PC-9 (cell line): ENCODE measurements at regions not wholly inside any gene's neighbourhood (a gene's known extent, or its start where the extent isn't known, plus 50 kb on each side); places are given as distances from the start of the nearest gene placed in this dataset.

ENCODE experiments used
- BruUV-seq: library from RNA; stranded (reverse); fragments of 400-500 nt; replicated peaks from 2 replicates; lab custom pipeline; 2021; lab: Mats Ljungman, UMichigan
- CTCF ChIA-PET: fragments of 300-600 bp; sonication (Branson Sonifier 250); formaldehyde crosslinking; loops from one replicate; lab custom pipeline; 2022; ENCODE audit warnings: antibody characterized with exemption; lab: Charles Lee
- POLR2A ChIA-PET: fragments of 300-600 bp; sonication (Branson Sonifier 250); formaldehyde crosslinking; loops from one replicate; lab custom pipeline; 2022; ENCODE audit warnings: antibody characterized with exemption; ENCODE audit not compliant: unreplicated experiment; lab: Charles Lee
- DNase-seq, 2 experiments: peaks; one replicate each; pipeline versions ENCODE4 v3.0.0 to v3.0.0-alpha.2; 2015 to 2022; ENCODE audit warnings: mixed read lengths in 1 of 2
- H2AFZ ChIP-seq: fragments of 200-600 bp; sonication (generic); 2 replicates; pipeline ENCODE4 v1.8.1; 2017; ENCODE audit warnings: antibody characterized with exemption
- H3F3A ChIP-seq: fragments of 200-600 bp; sonication (generic); 2 replicates; pipeline ENCODE4 v1.8.1; 2017; ENCODE audit warnings: antibody characterized with exemption, mild to moderate bottlenecking, low read depth; ENCODE audit not compliant: insufficient read depth
- H3K27ac ChIP-seq: fragments of 200-600 bp; sonication (generic); 2 replicates; pipeline ENCODE4 v1.6.1; 2016; ENCODE audit warnings: mixed run types
- H3K27me3 ChIP-seq: fragments of 200-600 bp; sonication (generic); 2 replicates; pipeline ENCODE4 v1.6.1; 2016; ENCODE audit warnings: low read depth, mixed run types; ENCODE audit not compliant: insufficient read depth
- H3K36me3 ChIP-seq: fragments of 200-600 bp; sonication (generic); 2 replicates; pipeline ENCODE4 v1.6.1; 2016; ENCODE audit warnings: low read depth, mixed run types
- H3K4me1 ChIP-seq: fragments of 200-600 bp; sonication (generic); replicated peaks from 2 replicates; pipeline ENCODE4 v1.6.1; 2016; ENCODE audit warnings: mixed run types; ENCODE audit not compliant: insufficient read depth
- H3K4me2 ChIP-seq: fragments of 200-600 bp; sonication (generic); 2 replicates; pipeline ENCODE4 v1.6.1; 2017; ENCODE audit warnings: mixed run types
- H3K4me3 ChIP-seq: fragments of 200-600 bp; sonication (generic); 2 replicates; pipeline ENCODE4 v1.6.1; 2016; ENCODE audit warnings: mixed run types
- H3K79me2 ChIP-seq: fragments of 200-600 bp; sonication (generic); 2 replicates; pipeline ENCODE4 v1.6.1; 2017; ENCODE audit warnings: low read depth, mixed run types
- H3K9me2 ChIP-seq: fragments of 200-600 bp; sonication (generic); 2 replicates; pipeline ENCODE4 v1.8.1; 2017; ENCODE audit warnings: mild to moderate bottlenecking; ENCODE audit not compliant: insufficient read depth
- H3K9me3 ChIP-seq: fragments of 200-600 bp; sonication (generic); 2 replicates; pipeline ENCODE4 v1.8.1; 2016; ENCODE audit warnings: low read depth; ENCODE audit not compliant: insufficient read depth
- H4K20me1 ChIP-seq: fragments of 200-600 bp; sonication (generic); 2 replicates; pipeline ENCODE4 v1.8.1; 2017; ENCODE audit not compliant: insufficient read depth
- EZH2 ChIP-seq: fragments of 200-600 bp; sonication (generic); IDR thresholded peaks from 2 replicates; pipeline ENCODE4 v1.8.0; 2017; ENCODE audit warnings: antibody characterized with exemption, low read depth
- intact Hi-C: fragments of 100-400 bp; cut with micrococcal nuclease; formaldehyde crosslinking; loops from one replicate; pipeline ENCODE4 v1.10.0; 2022; ENCODE audit not compliant: unreplicated experiment
- TF ChIP-seq, protein P1 (sequence below): fragments of 200-600 bp; sonication (generic); conservative IDR thresholded peaks from 2 replicates; pipeline ENCODE4 v1.6.1; 2017; ENCODE audit warnings: mixed run types, antibody characterized with exemption, mild to moderate bottlenecking, moderate library complexity

DNA sequence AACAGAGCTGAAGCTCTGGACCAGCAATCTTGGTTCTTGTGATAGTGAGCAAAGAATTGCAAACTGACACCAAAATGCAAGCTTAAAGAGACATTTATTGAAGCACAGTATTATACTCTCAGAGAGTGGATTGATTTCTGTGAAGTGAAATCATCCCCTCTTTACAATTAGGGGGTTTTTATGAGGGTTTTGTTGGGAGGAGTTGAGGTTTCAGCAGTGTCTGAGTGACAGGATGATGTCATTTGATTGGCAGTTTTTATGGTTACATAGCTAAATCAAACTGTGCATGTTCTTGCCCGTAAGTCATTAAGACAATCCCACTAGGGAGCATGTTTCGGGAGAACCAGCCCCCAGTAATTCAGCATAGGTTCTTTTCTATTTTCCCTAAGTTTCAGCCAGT, 1200.5 kb downstream of the SI start:
- no peak overlapping the region for H2AFZ ChIP-seq
- 0 out of 2 replicates have a peak, but pooled peaks cover 3% of the 10 kb centered on the region for H4K20me1 ChIP-seq
- DNase-seq, result no peak
- H3K27ac ChIP-seq, result no peak overlapping the region
- no peaks in the 10 kb centered on the region for H3K4me1 ChIP-seq
- H3K9me3 ChIP-seq, result peaks cover 4% of the 10 kb centered on the region; the same call in 1 of the 2 replicates
- no peaks in the 10 kb centered on the region for H3K9me2 ChIP-seq
- no peaks in the 10 kb centered on the region for H3K79me2 ChIP-seq
- intact Hi-C loops, result no loop called here
- POLR2A ChIA-PET, result interaction anchor here (0.6 kb wide), 1 partner anchor 13 kb away, joined by 6 read pairs; no protein-coding TSS in a partner anchor
- H3K36me3 ChIP-seq, result no peaks in the 10 kb centered on the region
- H3K4me3 ChIP-seq, result no peak overlapping the region
- CTCF ChIA-PET, result no interaction called here
- TF ChIP-seq, protein P1, sequence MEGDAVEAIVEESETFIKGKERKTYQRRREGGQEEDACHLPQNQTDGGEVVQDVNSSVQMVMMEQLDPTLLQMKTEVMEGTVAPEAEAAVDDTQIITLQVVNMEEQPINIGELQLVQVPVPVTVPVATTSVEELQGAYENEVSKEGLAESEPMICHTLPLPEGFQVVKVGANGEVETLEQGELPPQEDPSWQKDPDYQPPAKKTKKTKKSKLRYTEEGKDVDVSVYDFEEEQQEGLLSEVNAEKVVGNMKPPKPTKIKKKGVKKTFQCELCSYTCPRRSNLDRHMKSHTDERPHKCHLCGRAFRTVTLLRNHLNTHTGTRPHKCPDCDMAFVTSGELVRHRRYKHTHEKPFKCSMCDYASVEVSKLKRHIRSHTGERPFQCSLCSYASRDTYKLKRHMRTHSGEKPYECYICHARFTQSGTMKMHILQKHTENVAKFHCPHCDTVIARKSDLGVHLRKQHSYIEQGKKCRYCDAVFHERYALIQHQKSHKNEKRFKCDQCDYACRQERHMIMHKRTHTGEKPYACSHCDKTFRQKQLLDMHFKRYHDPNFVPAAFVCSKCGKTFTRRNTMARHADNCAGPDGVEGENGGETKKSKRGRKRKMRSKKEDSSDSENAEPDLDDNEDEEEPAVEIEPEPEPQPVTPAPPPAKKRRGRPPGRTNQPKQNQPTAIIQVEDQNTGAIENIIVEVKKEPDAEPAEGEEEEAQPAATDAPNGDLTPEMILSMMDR, result no peak
- TF ChIP-seq EZH2, result no peak
- no peak overlapping the region for H3K4me2 ChIP-seq
- no peaks in the 10 kb centered on the region for H3K27me3 ChIP-seq
- BruUV-seq, result no TSS peak
- no peaks in the 10 kb centered on the region for H3F3A ChIP-seq

DNA sequence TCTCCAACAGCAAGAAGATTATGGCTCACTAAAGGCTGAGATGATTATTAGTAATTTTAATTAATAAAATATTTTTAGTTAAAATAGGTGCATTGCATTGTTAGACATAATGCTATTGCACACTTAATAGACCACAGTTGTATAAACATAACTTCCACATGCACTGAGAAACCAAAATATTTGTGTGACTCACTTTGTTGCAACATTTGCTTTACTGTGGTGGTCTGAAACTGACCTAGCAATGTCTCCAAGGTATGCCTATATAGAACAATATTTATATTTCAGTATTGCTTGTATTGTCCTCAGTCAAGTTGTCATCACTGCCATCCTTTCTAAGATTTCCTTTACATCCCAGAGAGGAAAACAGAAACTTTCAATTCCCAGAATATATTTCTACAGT, 1215.2 kb downstream of the SI start:
- intact Hi-C loops, result no loop called here
- no peaks in the 10 kb centered on the region for H3K9me3 ChIP-seq
- H2AFZ ChIP-seq, result no peak overlapping the region
- no peak overlapping the region for H3K4me3 ChIP-seq
- no peaks in the 10 kb centered on the region for H4K20me1 ChIP-seq
- H3K4me2 ChIP-seq, result no peak overlapping the region
- no peaks in the 10 kb centered on the region for H3F3A ChIP-seq
- H3K79me2 ChIP-seq, result no peaks in the 10 kb centered on the region
- DNase-seq, result no peak
- H3K36me3 ChIP-seq, result no peaks in the 10 kb centered on the region
- ChIA-PET POLR2A (no interaction called here), CTCF (no interaction called here)
- TF ChIP-seq, protein P1, result no peak
- no peak for TF ChIP-seq EZH2
- BruUV-seq, result no TSS peak
- H3K4me1 ChIP-seq, result no peaks in the 10 kb centered on the region
- no peak overlapping the region for H3K27ac ChIP-seq
- no peaks in the 10 kb centered on the region for H3K27me3 ChIP-seq
- no peaks in the 10 kb centered on the region for H3K9me2 ChIP-seq

DNA sequence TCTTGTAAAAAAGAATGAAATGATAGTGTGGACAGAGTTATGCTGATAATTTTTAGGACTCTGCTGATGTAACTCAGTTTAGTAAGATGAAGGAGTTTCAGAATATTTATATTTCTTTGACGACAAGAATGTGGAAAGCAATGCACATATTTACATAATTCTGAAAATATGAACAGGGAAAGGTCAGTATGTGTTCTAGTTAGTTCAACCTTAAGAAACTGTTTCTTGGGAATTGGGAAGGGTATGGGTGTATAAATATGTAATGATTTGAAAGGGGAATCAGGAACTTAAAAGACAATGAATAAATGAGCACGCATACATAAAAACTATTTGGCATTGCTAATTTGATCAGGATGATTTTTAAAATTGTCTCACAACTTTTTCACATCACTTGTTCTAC, 1226.1 kb downstream of the SI start:
- intact Hi-C loops, result no loop called here
- BruUV-seq, result no TSS peak
- ChIA-PET CTCF (no interaction called here), POLR2A (no interaction called here)
- Histone ChIP-seq H3K4me2 (no peak overlapping the region), H3K27me3 (no peaks in the 10 kb centered on the region), H3K27ac (no peak overlapping the region), H3K79me2 (no peaks in the 10 kb centered on the region), H2AFZ (no peak overlapping the region), H3K4me1 (no peaks in the 10 kb centered on the region), H3F3A (no peaks in the 10 kb centered on the region; the same call in 1 of the 2 replicates), H3K9me2 (no peaks in the 10 kb centered on the region), H3K9me3 (no peaks in the 10 kb centered on the region), H4K20me1 (0 out of 2 replicates have a peak, but pooled peaks cover 5% of the 10 kb centered on the region), H3K36me3 (no peaks in the 10 kb centered on the region), H3K4me3 (no peak overlapping the region)
- no peak for TF ChIP-seq EZH2
- TF ChIP-seq, protein P1, result no peak
- DNase-seq, result no peak
